SK-N-MC (cell line): ENCODE measurements at regions not wholly inside any gene's neighbourhood (a gene's known extent, or its start where the extent isn't known, plus 50 kb on each side); places are given as distances from the start of the nearest gene placed in this dataset.

Experiments used
- EZH2 ChIP-seq: fragments of 200-600 bp; sonication (generic); IDR thresholded peaks from one replicate; pipeline ENCODE4 v1.6.1; 2017; ENCODE audit warnings: antibody characterized with exemption
- FOXP2 ChIP-seq: optimal IDR thresholded peaks from 2 replicates; pipeline ENCODE3; 2011; ENCODE audit warnings: mild to moderate bottlenecking, moderate library complexity; ENCODE audit not compliant: insufficient read depth; ENCODE audit errors: extremely low read length, control extremely low read depth

DNA sequence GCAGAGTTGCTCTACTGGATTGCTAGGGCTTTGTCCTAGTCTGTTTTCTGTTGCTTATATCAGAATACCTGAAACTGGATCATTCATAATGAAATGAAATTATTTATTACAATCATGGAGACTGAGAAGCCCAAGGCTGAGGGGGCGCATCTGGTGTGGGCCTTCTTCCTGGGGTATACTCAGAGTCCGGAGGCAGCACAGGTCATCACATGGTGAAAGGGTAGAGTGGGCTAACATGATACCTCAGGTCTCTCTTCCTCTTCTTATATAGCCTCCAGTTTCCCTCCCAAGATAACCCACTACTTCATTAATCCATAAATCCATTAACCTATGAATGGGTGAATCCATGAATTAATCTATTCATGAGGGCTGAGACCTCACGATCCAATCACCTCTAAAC lies 667.6 kb upstream of the NCAM2 start:
- TF ChIP-seq EZH2: no peak
- TF ChIP-seq FOXP2: no peak
